NB4 (cell line): ENCODE measurements at regions not wholly inside any gene's neighbourhood (a gene's known extent, or its start where the extent isn't known, plus 50 kb on each side); places are given as distances from the start of the nearest gene placed in this dataset.

Experiments
- DNase-seq: peaks from one replicate; pipeline ENCODE4 v3.0.0; 2010; ENCODE audit warnings: low read depth
- H3K4me3 ChIP-seq: one replicate; pipeline ENCODE4 v1.5.1; 2011; ENCODE audit warnings: mild to moderate bottlenecking, low read depth, low read length, moderate library complexity
- CTCF ChIP-seq: IDR thresholded peaks from one replicate; pipeline ENCODE4 v1.5.1; 2012; ENCODE audit warnings: low read depth, low read length
- MAX ChIP-seq: IDR thresholded peaks from 2 replicates; pipeline ENCODE4 v1.6.1; 2011; ENCODE audit warnings: low read depth, low read length
- MYC ChIP-seq: IDR thresholded peaks from 2 replicates; pipeline ENCODE4 v1.6.1; 2011; ENCODE audit warnings: low read depth, low read length
- POLR2A ChIP-seq: IDR thresholded peaks from 2 replicates; pipeline ENCODE4 v1.6.1; 2011; ENCODE audit warnings: mild to moderate bottlenecking; ENCODE audit not compliant: insufficient read length; ENCODE audit errors: extremely low read depth

GRCh38 chr2:234415706-234416105 is 81.2 kb downstream of the ARL4C start:
- no peak for DNase-seq
- TF ChIP-seq CTCF (no peak), MAX (no peak), MYC (no peak), POLR2A (no peak)
- no peak overlapping the region for H3K4me3 ChIP-seq

- DNase-seq: no peak
- no peak overlapping the region for H3K4me3 ChIP-seq
- TF ChIP-seq MAX (no peak), POLR2A (no peak), CTCF (no peak), MYC (no peak)
These were observed 82.3 kb downstream of the ARL4C start for GRCh38 chr2:234414596-234414995.

GRCh38 chr2:234412726-234413125 is 84.2 kb downstream of the ARL4C start:
- H3K4me3 ChIP-seq: no peak overlapping the region
- DNase-seq: no peak
- TF ChIP-seq MAX (no peak), CTCF (no peak), MYC (no peak), POLR2A (no peak)

GRCh38 chr2:234411793-234412192 is 85.1 kb downstream of the ARL4C start:
- DNase-seq: no peak
- no peak overlapping the region for H3K4me3 ChIP-seq
- TF ChIP-seq MYC (no peak), CTCF (no peak), MAX (no peak)

GRCh38 chr2:234410526-234410925 is 86.4 kb downstream of the ARL4C start:
- no peak for DNase-seq
- TF ChIP-seq CTCF (no peak), MYC (no peak), POLR2A (no peak), MAX (no peak)
- no peak overlapping the region for H3K4me3 ChIP-seq

GRCh38 chr2:234409590-234409989 is 87.3 kb downstream of the ARL4C start:
- no peak overlapping the region for H3K4me3 ChIP-seq
- TF ChIP-seq POLR2A (no peak), MYC (no peak), MAX (no peak), CTCF (no peak)
- no peak for DNase-seq
